HCT116 (cell line): ENCODE measurements at regions not wholly inside any gene's neighbourhood (a gene's known extent, or its start where the extent isn't known, plus 50 kb on each side); places are given as distances from the start of the nearest gene placed in this dataset.

Source experiments
- CEBPB ChIP-seq: IDR thresholded peaks from 2 replicates; pipeline ENCODE4 v1.6.1; 2012; ENCODE audit warnings: low read depth
- EGR1 ChIP-seq: IDR thresholded peaks from 2 replicates; pipeline ENCODE4 v1.6.1; 2012; ENCODE audit warnings: low read depth
- EZH2 ChIP-seq: fragments of 200-600 bp; sonication (generic); IDR thresholded peaks from 2 replicates; pipeline ENCODE4 v1.6.1; 2017; ENCODE audit warnings: antibody characterized with exemption, mixed run types
- POLR2A ChIP-seq: IDR thresholded peaks from 2 replicates; pipeline ENCODE4 v1.7.0; 2011; ENCODE audit warnings: borderline replicate concordance; ENCODE audit not compliant: insufficient read depth, insufficient read length; ENCODE audit errors: extremely low read depth
- POLR2AphosphoS5 ChIP-seq: IDR thresholded peaks from 2 replicates; pipeline ENCODE4 v1.6.1; 2011; ENCODE audit warnings: mild to moderate bottlenecking, low read depth, low read length, moderate library complexity
- RAD21 ChIP-seq: IDR thresholded peaks from 2 replicates; pipeline ENCODE4 v1.6.1; 2012; ENCODE audit warnings: low read depth, mild to moderate bottlenecking
- REST ChIP-seq: IDR thresholded peaks from 2 replicates; pipeline ENCODE4 v1.6.1; 2012; ENCODE audit warnings: low read depth
- SP1 ChIP-seq: IDR thresholded peaks from 2 replicates; pipeline ENCODE4 v1.6.1; 2012; ENCODE audit warnings: low read depth
- TCF7L2 ChIP-seq: IDR thresholded peaks from 2 replicates; pipeline ENCODE4 v1.7.0; 2011; ENCODE audit warnings: borderline replicate concordance, inconsistent platforms; ENCODE audit not compliant: insufficient read depth, insufficient read length; ENCODE audit errors: extremely low read depth
- ZBTB33 ChIP-seq: IDR thresholded peaks from 2 replicates; pipeline ENCODE4 v1.6.1; 2011; ENCODE audit warnings: mild to moderate bottlenecking, low read length, moderate library complexity; ENCODE audit not compliant: insufficient replicate concordance; ENCODE audit errors: extremely low read depth
- TF ChIP-seq, protein P1 (sequence below), 3 experiments: fragments of 200-600 bp in 1 of 3; sonication (generic) in 1 of 3; IDR thresholded peaks in 2 of 3; conservative IDR thresholded peaks in 1 of 3; 2 replicates each; pipeline ENCODE4 v1.5.1; 2012 to 2017; ENCODE audit warnings: low read depth in 2 of 3, low read length in 2 of 3, antibody characterized with exemption in 1 of 3, borderline replicate concordance in 1 of 3, control low read depth in 1 of 3, mild to moderate bottlenecking in 1 of 3, mixed read lengths in 1 of 3, mixed run types in 1 of 3, moderate library complexity in 1 of 3; ENCODE audit not compliant: insufficient read depth in 1 of 3

DNA sequence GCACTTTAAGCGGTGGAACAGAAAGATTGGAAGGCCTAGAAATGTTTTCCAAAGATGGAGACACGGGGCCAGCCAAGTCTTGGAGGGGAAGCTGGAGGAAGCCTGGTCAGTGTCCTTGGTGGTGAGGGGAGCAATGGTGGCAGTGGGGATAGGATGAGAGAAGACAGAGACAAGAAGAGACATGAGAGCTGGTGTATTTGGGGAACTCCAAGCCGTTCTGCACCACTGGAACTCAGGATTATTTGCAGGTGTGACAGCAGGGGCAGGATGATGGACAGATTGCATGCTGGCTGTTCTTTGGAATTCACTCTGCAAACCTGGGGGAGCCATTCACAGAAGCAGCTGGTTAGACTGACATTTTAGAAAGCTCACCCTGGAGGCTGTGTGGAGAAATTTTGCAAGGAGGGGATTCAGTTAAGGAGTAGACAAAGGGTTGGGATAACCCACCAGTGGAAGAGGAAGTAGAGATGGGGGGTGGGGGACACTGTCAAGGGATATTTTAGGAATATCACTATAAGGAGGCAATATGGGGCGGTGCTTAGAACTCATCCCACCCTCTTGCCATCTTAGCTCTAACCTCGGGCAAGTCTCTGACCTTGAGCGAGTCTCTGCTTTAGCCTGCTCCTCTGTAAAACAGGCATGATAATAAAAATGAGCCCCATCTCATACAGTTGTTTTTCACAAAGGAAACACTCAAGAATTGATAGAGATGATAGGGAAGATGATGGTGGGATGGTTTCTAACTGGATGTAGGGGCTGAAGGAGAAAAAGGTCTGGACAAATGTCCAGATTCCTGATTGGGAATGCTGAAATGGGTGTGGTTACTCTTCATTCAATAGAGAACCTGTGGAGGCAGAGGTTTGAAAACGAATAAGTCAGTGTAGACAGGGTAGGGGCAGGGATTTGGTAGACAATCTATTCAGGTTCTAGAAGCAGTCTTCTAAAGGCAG, 175.8 kb downstream of the MYCN start:
- no peak for TF ChIP-seq RAD21
- no peak for TF ChIP-seq REST
- TF ChIP-seq, protein P1, sequence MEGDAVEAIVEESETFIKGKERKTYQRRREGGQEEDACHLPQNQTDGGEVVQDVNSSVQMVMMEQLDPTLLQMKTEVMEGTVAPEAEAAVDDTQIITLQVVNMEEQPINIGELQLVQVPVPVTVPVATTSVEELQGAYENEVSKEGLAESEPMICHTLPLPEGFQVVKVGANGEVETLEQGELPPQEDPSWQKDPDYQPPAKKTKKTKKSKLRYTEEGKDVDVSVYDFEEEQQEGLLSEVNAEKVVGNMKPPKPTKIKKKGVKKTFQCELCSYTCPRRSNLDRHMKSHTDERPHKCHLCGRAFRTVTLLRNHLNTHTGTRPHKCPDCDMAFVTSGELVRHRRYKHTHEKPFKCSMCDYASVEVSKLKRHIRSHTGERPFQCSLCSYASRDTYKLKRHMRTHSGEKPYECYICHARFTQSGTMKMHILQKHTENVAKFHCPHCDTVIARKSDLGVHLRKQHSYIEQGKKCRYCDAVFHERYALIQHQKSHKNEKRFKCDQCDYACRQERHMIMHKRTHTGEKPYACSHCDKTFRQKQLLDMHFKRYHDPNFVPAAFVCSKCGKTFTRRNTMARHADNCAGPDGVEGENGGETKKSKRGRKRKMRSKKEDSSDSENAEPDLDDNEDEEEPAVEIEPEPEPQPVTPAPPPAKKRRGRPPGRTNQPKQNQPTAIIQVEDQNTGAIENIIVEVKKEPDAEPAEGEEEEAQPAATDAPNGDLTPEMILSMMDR (IDR thresholded peaks at IDR 0.05 in 2 of 3, conservative IDR thresholded peaks at IDR 0.05 in 1 of 3; ENCODE audit: borderline replicate concordance in 1 of 3, insufficient read depth in 1 of 3, low read depth in 2 of 3, low read length in 2 of 3): no peak
- no peak for TF ChIP-seq POLR2AphosphoS5
- TF ChIP-seq SP1: no peak
- no peak for TF ChIP-seq EGR1
- TF ChIP-seq POLR2A: no peak
- no peak for TF ChIP-seq ZBTB33
- TF ChIP-seq TCF7L2: no peak
- no peak for TF ChIP-seq CEBPB
- TF ChIP-seq EZH2: no peak
